ENCODE measurements at regions not wholly inside any gene's neighbourhood (a gene's known extent, or its start where the extent isn't known, plus 50 kb on each side); places are given as distances from the start of the nearest gene placed in this dataset.

GRCh38 chr16:60459463-60459862 is 1576.8 kb downstream of the CDH8 start:
- TF ChIP-seq EZH2phosphoT487 (IDR thresholded peaks at IDR 0.05; ENCODE audit: borderline replicate concordance, low read length) = no peak
- no peak for TF ChIP-seq CTCF (IDR thresholded peaks at IDR 0.05; ENCODE audit: low read depth, low read length, poor library complexity, severe bottlenecking)

Data from DOHH2 (cell line).